ENCODE measurements at regions not wholly inside any gene's neighbourhood (a gene's known extent, or its start where the extent isn't known, plus 50 kb on each side); places are given as distances from the start of the nearest gene placed in this dataset.

GRCh38 chr3:88535563-88535962 is 385.8 kb downstream of the C3orf38 start:
- Histone ChIP-seq H2BK20ac (ENCODE audit: low read length) (no peak overlapping the region), H2AK5ac (ENCODE audit: low read depth, low read length) (no peak overlapping the region), H4K20me1 (replicated peaks in 1 of 2; ENCODE audit: control insufficient read depth in 1 of 2, insufficient read depth in 2 of 2, low read length in 2 of 2) (no peaks in the 10 kb centered on the region), H2BK12ac (ENCODE audit: low read depth, low read length) (no peak overlapping the region), H3K56ac (replicated peaks; ENCODE audit: insufficient read length, low read depth, low read length) (no peak overlapping the region), H3K79me1 (ENCODE audit: low read depth, low read length) (no peaks in the 10 kb centered on the region), H3K9ac (replicated peaks in 1 of 4; ENCODE audit: extremely low read depth in 1 of 4, low read depth in 3 of 4, low read length in 3 of 4) (no peak overlapping the region), H3K27ac (ENCODE audit: low read depth, low read length) (no peak overlapping the region), H3K4me1 (replicated peaks in 1 of 4; ENCODE audit: control insufficient read depth in 3 of 4, insufficient read depth in 4 of 4, low read length in 3 of 4) (no peaks in the 10 kb centered on the region), H4K5ac (ENCODE audit: insufficient read length, low read depth, low read length) (no peak overlapping the region), H3K4me3 (ENCODE audit: extremely low read depth in 1 of 4, insufficient read depth in 2 of 4, low read depth in 3 of 4, low read length in 4 of 4) (no peak overlapping the region), H3K9me3 (ENCODE audit: insufficient read depth in 2 of 2, low read depth in 1 of 2, low read length in 1 of 2) (no peaks in the 10 kb centered on the region), H3K4ac (replicated peaks; ENCODE audit: insufficient read length, low read depth, low read length) (no peak overlapping the region), H3K18ac (ENCODE audit: extremely low read depth, low read length) (no peak overlapping the region), H2BK5ac (ENCODE audit: low read depth, low read length) (no peak overlapping the region), H3K4me2 (ENCODE audit: insufficient read depth in 1 of 2, low read depth in 2 of 2, low read length in 2 of 2) (no peak overlapping the region), H3K27me3 (replicated peaks in 1 of 4; ENCODE audit: control insufficient read depth in 3 of 4, extremely low read depth in 1 of 4, insufficient read depth in 3 of 4, low read length in 3 of 4) (no peaks in the 10 kb centered on the region), H3K14ac (ENCODE audit: insufficient read length) (no peak overlapping the region), H2BK120ac (replicated peaks; ENCODE audit: low read depth, low read length) (no peak overlapping the region), H3K23ac (ENCODE audit: insufficient read length) (no peak overlapping the region), H3K36me3 (ENCODE audit: control insufficient read depth in 2 of 4, insufficient read depth in 4 of 4, low read length in 3 of 4) (no peaks in the 10 kb centered on the region), H3K23me2 (ENCODE audit: low read depth, low read length) (no peaks in the 10 kb centered on the region), H4K8ac (ENCODE audit: extremely low read depth, insufficient read depth, low read length) (no peak overlapping the region), H2AFZ (ENCODE audit: low read length) (no peak overlapping the region), H4K91ac (replicated peaks; ENCODE audit: insufficient read length, low read length) (no peak overlapping the region), H3K79me2 (ENCODE audit: control insufficient read depth in 1 of 2, insufficient read depth in 2 of 2, low read length in 2 of 2) (no peaks in the 10 kb centered on the region), H2BK15ac (ENCODE audit: low read length) (no peak overlapping the region)
- DNase-seq (ENCODE audit: low read depth in 1 of 2, low spot score in 2 of 2) (no peak), FAIRE-seq (no peak)
- TF ChIP-seq RNF2 (IDR thresholded peaks at IDR 0.05; ENCODE audit: borderline replicate concordance, low read depth, low read length, missing control alignments, poor library complexity, severe bottlenecking) (no peak), RXRA (IDR thresholded peaks at IDR 0.05; ENCODE audit: insufficient read depth, low read depth, low read length) (no peak), CEBPB (IDR thresholded peaks at IDR 0.05; ENCODE audit: low read depth, low read length) (no peak), USF2 (IDR thresholded peaks at IDR 0.05; ENCODE audit: low read length) (no peak), BRCA1 (IDR thresholded peaks at IDR 0.05; ENCODE audit: low read depth, low read length) (no peak), SUZ12 (IDR thresholded peaks at IDR 0.05; ENCODE audit: low read length) (no peak), ZNF274 (IDR thresholded peaks at IDR 0.05; ENCODE audit: borderline replicate concordance, extremely low read depth, low read length) (no peak), SAP30 (IDR thresholded peaks at IDR 0.05; ENCODE audit: insufficient read depth, insufficient replicate concordance, low read length) (no peak), SRF (IDR thresholded peaks at IDR 0.05; ENCODE audit: low read depth, low read length) (no peak), POU5F1 (IDR thresholded peaks at IDR 0.05; ENCODE audit: low read depth, low read length) (no peak), SIN3A (conservative IDR thresholded peaks at IDR 0.05 in 1 of 2, IDR thresholded peaks at IDR 0.05 in 1 of 2; ENCODE audit: low read depth in 1 of 2, low read length in 2 of 2) (no peak), NRF1 (IDR thresholded peaks at IDR 0.05; ENCODE audit: low read depth, low read length) (no peak)
- CTCF ChIA-PET (ENCODE audit: partially characterized antibody), result no interaction called here
- 100% methylated on average over 1 of the region's 1 CpG; no CpG with 5 or more reads in 1 of the 2 experiments for WGBS, 2 experiments (ENCODE audit: extremely low coverage in 1 of 2, insufficient coverage in 1 of 2, insufficient read length in 1 of 2, insufficient replicate concordance in 2 of 2, low coverage in 1 of 2, low lambda C conversion rate in 2 of 2, missing lambda C conversion rate in 1 of 2)
- POLR2A ChIA-PET (ENCODE audit: partially characterized antibody), result no interaction called here

Data from H1 (cell line).